ENCODE measurements at regions not wholly inside any gene's neighbourhood (a gene's known extent, or its start where the extent isn't known, plus 50 kb on each side); places are given as distances from the start of the nearest gene placed in this dataset.

GRCh38 chr5:82346399-82347165 is 68.4 kb upstream of the RPS23 start:
- no peak for FAIRE-seq
- DNase-seq (ENCODE audit: low spot score): no peak

DNA sequence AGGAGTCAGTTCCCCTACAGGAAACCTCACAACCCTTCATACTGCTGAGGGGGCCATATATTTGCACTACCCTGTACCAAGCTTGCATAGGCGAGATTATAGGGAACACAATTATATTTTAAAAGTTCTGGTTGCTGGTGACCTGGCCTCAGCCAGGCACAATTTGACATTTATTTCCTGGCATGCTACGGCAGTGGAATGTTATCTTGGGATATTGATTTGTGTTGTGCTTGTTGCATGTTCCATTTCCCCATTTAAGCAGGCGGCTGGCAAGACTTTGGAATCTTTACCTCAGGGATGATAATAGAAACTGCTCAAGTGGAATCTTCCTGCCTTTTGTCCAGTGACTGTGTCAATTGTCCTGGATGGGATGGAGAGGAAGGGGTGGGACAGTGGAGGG is 67.0 kb upstream of the RPS23 start:
- FAIRE-seq: no peak

DNA sequence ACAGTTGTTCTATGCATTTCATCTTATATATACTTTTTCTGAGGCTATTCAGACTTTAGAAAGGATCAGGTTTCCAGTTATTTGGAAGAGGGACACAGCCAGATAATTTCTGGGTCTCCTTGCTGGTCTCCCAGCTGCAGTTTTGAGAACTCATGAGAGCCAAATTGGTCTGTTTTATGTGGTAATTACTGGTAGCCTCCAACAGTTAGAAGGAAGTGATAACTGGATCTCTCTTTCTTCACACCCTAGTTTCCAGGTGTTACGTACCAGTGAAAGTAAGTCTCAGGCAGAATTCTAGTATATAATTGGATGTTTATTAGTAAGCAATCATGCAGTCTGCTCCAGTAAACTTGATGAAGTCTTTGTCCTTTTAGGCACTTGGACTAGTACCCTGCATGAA is 63.2 kb upstream of the RPS23 start:
- no peak for FAIRE-seq
- no peak for DNase-seq (ENCODE audit: low spot score)

More for the DNA sequence above, 67.0 kb upstream of the RPS23 start:
- no peak for DNase-seq (ENCODE audit: low spot score)

GRCh38 chr5:82340799-82341198 is 62.6 kb upstream of the RPS23 start:
- DNase-seq (ENCODE audit: low spot score) (no peak), FAIRE-seq (no peak)

GRCh38 chr5:82339792-82340191 is 61.6 kb upstream of the RPS23 start:
- DNase-seq (ENCODE audit: low spot score) (no peak), FAIRE-seq (no peak)

- DNase-seq (ENCODE audit: low spot score) (no peak), FAIRE-seq (no peak)
These were observed 60.7 kb upstream of the RPS23 start for GRCh38 chr5:82338771-82339373.

GRCh38 chr5:82336959-82337351 is 58.8 kb upstream of the RPS23 start:
- DNase-seq (ENCODE audit: low spot score) (no peak), FAIRE-seq (no peak)

DNA sequence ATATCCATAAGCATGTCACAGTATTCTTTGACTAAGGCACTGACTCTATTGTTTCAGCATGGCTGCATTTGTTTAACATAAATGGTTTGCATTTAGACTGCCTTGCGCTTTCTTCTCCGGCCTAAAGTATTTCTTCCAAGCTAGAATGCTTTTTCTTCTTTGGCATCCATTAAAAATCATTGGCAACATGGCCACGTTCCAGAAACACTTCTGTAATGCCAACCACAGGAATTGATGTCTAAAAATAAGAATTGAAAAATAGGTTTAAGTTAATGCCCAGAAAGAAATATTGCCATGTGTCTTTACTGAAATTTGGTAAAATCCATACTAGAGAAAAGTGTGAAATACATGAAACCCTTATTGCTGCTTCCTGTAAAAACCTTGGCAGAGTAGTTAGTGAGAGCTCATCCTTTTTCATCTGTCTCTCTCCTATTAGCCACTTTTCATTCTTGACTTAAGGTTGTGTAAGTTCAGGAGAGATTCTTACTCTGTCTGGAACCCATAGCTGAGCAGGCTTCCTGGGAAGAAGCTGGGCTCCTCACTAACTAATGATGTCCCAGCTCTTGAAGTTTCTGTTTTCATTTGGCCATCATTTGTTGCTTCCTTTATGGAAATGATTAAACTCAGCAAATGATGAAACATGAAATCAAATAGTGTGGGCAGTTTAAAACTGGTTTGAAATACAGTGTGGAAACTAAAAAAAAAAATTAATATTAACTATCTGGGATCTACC is 58.2 kb upstream of the RPS23 start:
- FAIRE-seq (no peak), DNase-seq (ENCODE audit: low spot score) (no peak)

- no peak for FAIRE-seq
- DNase-seq (ENCODE audit: low spot score): no peak
These were observed 57.7 kb upstream of the RPS23 start for GRCh38 chr5:82335806-82336205.

GRCh38 chr5:82334856-82335255 is 56.7 kb upstream of the RPS23 start:
- no peak for DNase-seq (ENCODE audit: low spot score)
- no peak for FAIRE-seq

DNA sequence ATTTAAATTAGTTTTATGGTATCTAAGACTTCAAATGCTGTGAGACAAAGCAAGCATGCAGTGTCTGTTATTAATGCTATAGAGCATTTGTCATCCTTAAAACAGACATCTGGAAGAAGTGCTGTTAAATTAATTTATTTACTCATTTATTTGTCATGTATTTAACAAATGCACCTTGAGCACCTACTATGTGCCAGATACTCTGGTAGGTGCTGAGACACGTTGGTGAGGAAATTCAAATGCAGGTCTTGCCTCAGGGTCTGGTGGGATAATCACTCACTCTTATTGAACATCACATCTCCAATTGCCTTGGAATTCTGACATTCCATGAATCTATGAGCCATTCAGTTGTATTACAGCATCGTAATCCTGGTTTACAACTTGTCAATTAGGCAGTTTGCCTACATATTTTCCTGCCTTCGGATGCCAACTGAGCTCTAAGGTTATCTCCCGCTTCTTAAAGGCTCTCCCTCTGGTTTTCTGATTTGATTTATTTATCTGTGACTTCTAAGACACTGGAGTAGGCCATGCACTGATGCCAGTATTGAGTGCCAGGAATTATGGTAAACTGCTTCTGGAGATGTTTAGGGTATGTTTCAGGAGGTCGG is 56.0 kb upstream of the RPS23 start:
- no peak for DNase-seq (ENCODE audit: low spot score)
- FAIRE-seq: no peak

- DNase-seq (ENCODE audit: low spot score) (no peak), FAIRE-seq (no peak)
These were observed 54.9 kb upstream of the RPS23 start for GRCh38 chr5:82332886-82333615.

- no peak for FAIRE-seq
- DNase-seq (ENCODE audit: low spot score): no peak
These were observed 54.1 kb upstream of the RPS23 start for GRCh38 chr5:82332064-82332855.

GRCh38 chr5:82331557-82331956 is 53.4 kb upstream of the RPS23 start:
- no peak for FAIRE-seq
- no peak for DNase-seq (ENCODE audit: low spot score)

GRCh38 chr5:82330530-82331270 is 52.5 kb upstream of the RPS23 start:
- DNase-seq (ENCODE audit: low spot score) (no peak), FAIRE-seq (no peak)

DNA sequence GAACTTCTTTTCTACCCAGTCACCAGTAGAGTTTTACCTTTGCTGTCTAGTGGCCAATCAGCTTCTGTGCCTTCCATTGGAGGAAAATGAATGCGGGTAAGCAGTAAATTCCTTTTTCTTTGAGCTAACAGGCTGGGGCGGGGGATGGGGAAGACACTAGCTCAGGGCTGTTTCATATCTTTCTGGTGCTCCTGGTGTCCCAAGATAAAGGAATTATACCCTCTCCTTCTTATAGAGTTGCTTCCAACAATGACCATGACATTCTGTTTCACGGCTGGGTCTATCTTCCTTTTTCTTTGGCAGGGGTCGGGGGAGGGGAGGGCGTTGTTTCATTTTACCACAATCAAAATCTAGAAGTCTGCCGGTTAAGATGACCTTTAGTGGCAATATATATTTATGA is 51.2 kb upstream of the RPS23 start:
- no peak for DNase-seq (ENCODE audit: low spot score)
- no peak for FAIRE-seq
